A673 (cell line): ENCODE measurements at regions not wholly inside any gene's neighbourhood (a gene's known extent, or its start where the extent isn't known, plus 50 kb on each side); places are given as distances from the start of the nearest gene placed in this dataset.

Experiments used
- BruUV-seq: library from RNA; stranded (reverse); fragments of 400-500 nt; replicated peaks from 2 replicates; lab custom pipeline; 2021; lab: Mats Ljungman, UMichigan
- CTCF ChIA-PET: fragments of 300-600 bp; sonication (Branson Sonifier 250); formaldehyde crosslinking; loops from one replicate; lab custom pipeline; 2022; ENCODE audit warnings: antibody characterized with exemption; lab: Charles Lee
- POLR2A ChIA-PET: fragments of 300-600 bp; sonication (Branson Sonifier 250); formaldehyde crosslinking; loops from one replicate; lab custom pipeline; 2022; ENCODE audit warnings: antibody characterized with exemption; ENCODE audit not compliant: low non-redundant PET; lab: Charles Lee
- DNase-seq: peaks from one replicate; pipeline ENCODE4 v3.0.0-alpha.2; 2015; ENCODE audit warnings: low spot score
- H3K27ac ChIP-seq: fragments of 200-600 bp; sonication (generic); 2 replicates; pipeline ENCODE4 v1.5.1; 2016; ENCODE audit warnings: mixed run types, low read depth, mild to moderate bottlenecking, mixed read lengths, antibody characterized with exemption, low read length; ENCODE audit not compliant: poor library complexity, severe bottlenecking
- H3K27me3 ChIP-seq: fragments of 200-600 bp; sonication (generic); replicated peaks from 2 replicates; pipeline ENCODE4 v1.6.1; 2017; ENCODE audit warnings: mixed run types, low read depth, mild to moderate bottlenecking, mixed read lengths, antibody characterized with exemption, low read length; ENCODE audit not compliant: insufficient read depth, poor library complexity
- H3K36me3 ChIP-seq: fragments of 200-600 bp; sonication (generic); 2 replicates; pipeline ENCODE4 v1.6.1; 2016; ENCODE audit warnings: mixed run types, mild to moderate bottlenecking, mixed read lengths, antibody characterized with exemption, low read length; ENCODE audit not compliant: insufficient read depth, poor library complexity, severe bottlenecking
- H3K4me1 ChIP-seq: fragments of 200-600 bp; sonication (generic); 2 replicates; pipeline ENCODE4 v1.6.1; 2017; ENCODE audit warnings: mixed run types, mild to moderate bottlenecking, mixed read lengths, antibody characterized with exemption, low read length; ENCODE audit not compliant: insufficient read depth, poor library complexity, severe bottlenecking
- H3K4me3 ChIP-seq: fragments of 200-600 bp; sonication (generic); 2 replicates; pipeline ENCODE4 v1.5.1; 2016; ENCODE audit warnings: low read depth, mixed run types, mild to moderate bottlenecking, mixed read lengths, low read length; ENCODE audit not compliant: poor library complexity, severe bottlenecking
- H3K9me3 ChIP-seq: fragments of 200-600 bp; sonication (generic); 2 replicates; pipeline ENCODE4 v1.6.1; 2016; ENCODE audit warnings: mixed run types, low read depth, mild to moderate bottlenecking, mixed read lengths, antibody characterized with exemption, low read length; ENCODE audit not compliant: poor library complexity, severe bottlenecking
- EZH2 ChIP-seq: fragments of 200-600 bp; sonication (generic); IDR thresholded peaks from 2 replicates; pipeline ENCODE4 v1.6.1; 2017; ENCODE audit warnings: borderline replicate concordance, low read depth, mild to moderate bottlenecking, mixed read lengths, antibody characterized with exemption, low read length; ENCODE audit not compliant: poor library complexity, severe bottlenecking
- intact Hi-C: fragments of 100-400 bp; cut with micrococcal nuclease; formaldehyde crosslinking; loops from one replicate; pipeline ENCODE4 v1.10.0; 2022; ENCODE audit not compliant: unreplicated experiment
- TF ChIP-seq, protein P1 (sequence below): fragments of 300-800, 200-600 bp; sonication (generic); conservative IDR thresholded peaks from 2 replicates; pipeline ENCODE4 v1.5.1; 2017; ENCODE audit warnings: low read depth, mild to moderate bottlenecking, antibody characterized with exemption, low read length, moderate library complexity, mixed read lengths

- H3K27ac ChIP-seq: no peak overlapping the region
- no peak overlapping the region for H3K4me3 ChIP-seq
- no peak for DNase-seq
- POLR2A ChIA-PET: no interaction called here
- TF ChIP-seq, protein P1, sequence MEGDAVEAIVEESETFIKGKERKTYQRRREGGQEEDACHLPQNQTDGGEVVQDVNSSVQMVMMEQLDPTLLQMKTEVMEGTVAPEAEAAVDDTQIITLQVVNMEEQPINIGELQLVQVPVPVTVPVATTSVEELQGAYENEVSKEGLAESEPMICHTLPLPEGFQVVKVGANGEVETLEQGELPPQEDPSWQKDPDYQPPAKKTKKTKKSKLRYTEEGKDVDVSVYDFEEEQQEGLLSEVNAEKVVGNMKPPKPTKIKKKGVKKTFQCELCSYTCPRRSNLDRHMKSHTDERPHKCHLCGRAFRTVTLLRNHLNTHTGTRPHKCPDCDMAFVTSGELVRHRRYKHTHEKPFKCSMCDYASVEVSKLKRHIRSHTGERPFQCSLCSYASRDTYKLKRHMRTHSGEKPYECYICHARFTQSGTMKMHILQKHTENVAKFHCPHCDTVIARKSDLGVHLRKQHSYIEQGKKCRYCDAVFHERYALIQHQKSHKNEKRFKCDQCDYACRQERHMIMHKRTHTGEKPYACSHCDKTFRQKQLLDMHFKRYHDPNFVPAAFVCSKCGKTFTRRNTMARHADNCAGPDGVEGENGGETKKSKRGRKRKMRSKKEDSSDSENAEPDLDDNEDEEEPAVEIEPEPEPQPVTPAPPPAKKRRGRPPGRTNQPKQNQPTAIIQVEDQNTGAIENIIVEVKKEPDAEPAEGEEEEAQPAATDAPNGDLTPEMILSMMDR: no peak
- no peak for TF ChIP-seq EZH2
- CTCF ChIA-PET: no interaction called here
- no peaks in the 10 kb centered on the region for H3K27me3 ChIP-seq
- H3K36me3 ChIP-seq: no peaks in the 10 kb centered on the region
- intact Hi-C loops: no loop called here
- no TSS peak for BruUV-seq
- H3K4me1 ChIP-seq: no peaks in the 10 kb centered on the region
- no peaks in the 10 kb centered on the region for H3K9me3 ChIP-seq
These were observed 183.8 kb downstream of the LACC1 start for GRCh38 chr13:44063467-44063866.

- intact Hi-C loops: no loop called here
- no peaks in the 10 kb centered on the region for H3K9me3 ChIP-seq
- H3K27ac ChIP-seq: no peak overlapping the region
- no peaks in the 10 kb centered on the region for H3K27me3 ChIP-seq
- no peak overlapping the region for H3K4me3 ChIP-seq
- ChIA-PET POLR2A (no interaction called here), CTCF (no interaction called here)
- no peaks in the 10 kb centered on the region for H3K36me3 ChIP-seq
- BruUV-seq: no TSS peak
- no peak for DNase-seq
- no peaks in the 10 kb centered on the region for H3K4me1 ChIP-seq
- TF ChIP-seq EZH2: no peak
- TF ChIP-seq, protein P1: no peak
These were observed 184.2 kb downstream of the LACC1 start for GRCh38 chr13:44063881-44064280.

GRCh38 chr13:44064357-44064756 lies 184.7 kb downstream of the LACC1 start:
- intact Hi-C loops: no loop called here
- Histone ChIP-seq H3K36me3 (no peaks in the 10 kb centered on the region), H3K27ac (no peak overlapping the region), H3K4me1 (no peaks in the 10 kb centered on the region), H3K9me3 (no peaks in the 10 kb centered on the region), H3K27me3 (no peaks in the 10 kb centered on the region), H3K4me3 (no peak overlapping the region)
- no TSS peak for BruUV-seq
- ChIA-PET CTCF (no interaction called here), POLR2A (no interaction called here)
- no peak for DNase-seq
- no peak for TF ChIP-seq EZH2
- TF ChIP-seq, protein P1: no peak
